ENCODE measurements at regions not wholly inside any gene's neighbourhood (a gene's known extent, or its start where the extent isn't known, plus 50 kb on each side); places are given as distances from the start of the nearest gene placed in this dataset.

DNA sequence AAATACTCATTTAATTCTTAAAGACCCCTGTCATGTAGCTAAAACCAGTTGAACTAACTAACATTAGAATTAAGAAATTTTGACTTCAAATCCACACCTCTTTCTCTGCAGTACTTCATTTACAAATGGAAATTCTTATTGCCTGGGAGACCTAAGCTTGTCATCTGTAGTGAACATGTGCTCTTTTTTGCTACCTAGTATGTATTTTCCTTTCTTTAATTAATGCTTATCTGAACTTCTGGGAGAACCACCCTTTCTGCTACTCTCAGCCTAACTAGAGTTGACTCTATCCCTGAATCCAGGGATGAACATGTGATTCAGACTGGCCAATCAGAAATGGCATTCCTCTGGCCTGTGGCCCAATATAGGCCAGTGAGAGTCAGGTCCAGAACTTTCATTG is 75.9 kb upstream of the A1CF start:
- TF ChIP-seq, protein P1, sequence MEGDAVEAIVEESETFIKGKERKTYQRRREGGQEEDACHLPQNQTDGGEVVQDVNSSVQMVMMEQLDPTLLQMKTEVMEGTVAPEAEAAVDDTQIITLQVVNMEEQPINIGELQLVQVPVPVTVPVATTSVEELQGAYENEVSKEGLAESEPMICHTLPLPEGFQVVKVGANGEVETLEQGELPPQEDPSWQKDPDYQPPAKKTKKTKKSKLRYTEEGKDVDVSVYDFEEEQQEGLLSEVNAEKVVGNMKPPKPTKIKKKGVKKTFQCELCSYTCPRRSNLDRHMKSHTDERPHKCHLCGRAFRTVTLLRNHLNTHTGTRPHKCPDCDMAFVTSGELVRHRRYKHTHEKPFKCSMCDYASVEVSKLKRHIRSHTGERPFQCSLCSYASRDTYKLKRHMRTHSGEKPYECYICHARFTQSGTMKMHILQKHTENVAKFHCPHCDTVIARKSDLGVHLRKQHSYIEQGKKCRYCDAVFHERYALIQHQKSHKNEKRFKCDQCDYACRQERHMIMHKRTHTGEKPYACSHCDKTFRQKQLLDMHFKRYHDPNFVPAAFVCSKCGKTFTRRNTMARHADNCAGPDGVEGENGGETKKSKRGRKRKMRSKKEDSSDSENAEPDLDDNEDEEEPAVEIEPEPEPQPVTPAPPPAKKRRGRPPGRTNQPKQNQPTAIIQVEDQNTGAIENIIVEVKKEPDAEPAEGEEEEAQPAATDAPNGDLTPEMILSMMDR (IDR thresholded peaks at IDR 0.05; ENCODE audit: low read depth, low read length, poor library complexity, severe bottlenecking) = no peak
- TF ChIP-seq EZH2phosphoT487 (IDR thresholded peaks at IDR 0.05; ENCODE audit: borderline replicate concordance, low read length) = no peak

Measured in DOHH2 (cell line).